HG03045 (cell line): ENCODE measurements at regions not wholly inside any gene's neighbourhood (a gene's known extent, or its start where the extent isn't known, plus 50 kb on each side); places are given as distances from the start of the nearest gene placed in this dataset.

ENCODE experiments used
- ATAC-seq: cut with Tn5 transposase; IDR thresholded peaks from one replicate; pipeline ENCODE4 v1.9.1; 2021; ENCODE audit warnings: mild to moderate bottlenecking, moderate library complexity; ENCODE audit not compliant: unreplicated experiment

DNA sequence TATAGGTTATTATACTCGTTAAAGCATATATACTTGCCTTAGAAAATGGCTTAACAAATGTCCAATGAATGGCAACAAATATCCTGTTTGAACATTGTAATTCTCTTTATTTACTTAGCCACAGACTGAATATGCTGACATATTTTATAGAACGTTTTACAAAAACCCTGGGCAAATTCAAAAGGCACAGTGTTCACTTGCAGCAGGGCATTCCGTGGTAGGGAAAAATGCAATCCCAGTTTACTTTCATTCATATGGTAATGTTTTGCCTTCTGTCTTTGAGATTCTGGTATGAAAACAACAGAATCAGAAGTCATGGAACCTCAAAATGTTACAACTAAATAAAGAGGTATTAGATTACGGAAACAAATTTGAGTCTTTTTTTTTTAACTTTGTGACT is 56.2 kb upstream of the MYCBP2 start:
- no peak for ATAC-seq

DNA sequence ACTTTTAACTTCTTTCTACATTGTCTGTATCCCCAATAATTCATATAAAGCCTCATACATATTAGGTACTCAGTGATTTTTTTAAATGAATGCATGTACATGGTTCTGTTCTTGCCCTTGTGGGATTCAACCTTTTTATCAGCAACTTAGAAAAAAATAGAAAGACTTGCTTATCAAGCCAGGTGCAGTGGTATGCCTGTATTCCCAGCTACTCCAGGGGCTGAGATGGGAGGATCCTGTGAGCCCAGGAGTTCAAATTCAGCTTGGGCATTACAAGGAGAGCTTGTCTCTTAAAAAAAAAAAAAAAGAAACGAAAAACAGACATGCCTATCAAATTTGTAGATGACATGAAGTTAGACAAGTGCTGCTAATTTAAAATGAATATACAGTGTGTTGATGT is 54.2 kb upstream of the MYCBP2 start:
- ATAC-seq = no peak

DNA sequence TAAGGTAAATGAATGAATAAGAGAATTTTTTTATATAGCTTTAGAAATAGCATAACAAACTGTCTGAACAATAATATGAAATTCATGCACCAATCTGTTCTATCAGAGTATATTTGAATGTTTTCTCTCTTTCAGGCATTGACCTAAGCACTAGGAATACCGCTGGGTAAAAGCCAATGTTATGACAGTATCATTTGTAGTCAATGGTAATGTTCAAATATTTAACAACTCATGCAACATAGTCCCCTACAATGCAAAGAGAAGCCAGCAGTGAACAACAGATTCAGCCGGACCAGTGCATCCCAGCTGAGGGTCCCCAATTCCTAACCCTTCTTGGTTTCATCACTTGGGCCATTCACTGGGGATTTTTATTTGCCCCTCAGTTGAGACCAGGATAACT is 52.6 kb upstream of the MYCBP2 start:
- no peak for ATAC-seq

DNA sequence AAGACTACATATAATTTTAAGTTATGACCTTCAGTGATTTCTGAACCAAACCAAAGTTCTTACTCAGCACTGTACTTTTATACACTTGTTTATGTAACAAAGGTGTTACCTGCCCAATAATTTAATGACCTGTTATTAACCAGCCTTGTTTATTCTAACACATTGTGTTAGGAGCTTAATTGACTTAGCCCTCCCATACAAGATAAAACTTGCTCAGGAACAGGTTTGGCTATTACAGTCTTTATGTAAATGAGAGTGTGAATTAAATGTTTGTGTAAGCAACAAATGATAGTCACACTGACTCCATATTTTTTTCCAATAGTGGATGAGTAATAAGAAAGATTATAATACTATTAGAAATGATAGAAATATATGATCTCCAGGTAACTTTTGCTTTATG is 51.8 kb upstream of the MYCBP2 start:
- ATAC-seq = no peak

DNA sequence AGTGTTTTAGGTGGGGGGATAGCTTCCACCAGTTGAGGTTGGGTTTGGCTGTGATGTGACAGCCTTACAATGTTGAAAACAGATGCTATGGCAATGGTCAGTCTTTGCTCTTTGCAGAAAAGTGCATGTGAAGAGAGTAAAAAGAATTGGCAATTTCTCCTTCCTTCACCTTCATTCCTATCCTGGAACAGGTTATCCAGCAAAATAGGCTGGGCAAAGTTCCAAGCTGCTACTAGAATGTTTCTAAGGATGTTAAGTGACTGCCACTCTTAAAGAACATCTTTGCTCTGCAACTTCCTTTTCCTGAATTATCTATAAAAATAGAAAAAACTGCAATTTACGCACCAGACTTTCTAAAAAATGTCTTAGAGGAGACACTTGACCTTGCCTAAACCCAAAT is 50.1 kb upstream of the MYCBP2 start:
- no peak for ATAC-seq
